Frontal cortex (tissue), 3 donors: ENCODE measurements at regions not wholly inside any gene's neighbourhood (a gene's known extent, or its start where the extent isn't known, plus 50 kb on each side); places are given as distances from the start of the nearest gene placed in this dataset.

ENCODE experiments used
- DNase-seq, 2 donors: peaks; one replicate each; pipeline ENCODE4 v3.0.0; 2012; ENCODE audit warnings: low spot score in 2 of 2
- FAIRE-seq: peaks from 2 replicates; lab custom pipeline; 2012; peaks lifted over from hg19 to GRCh38; lab: Jason Lieb, UNC
- donor health status: control.
- donor health status: control.
- donor health status: control.

GRCh38 chr9:17846948-17847655 lies 268.2 kb downstream of the SH3GL2 start:
- FAIRE-seq (no peak), DNase-seq (no peak)

DNA sequence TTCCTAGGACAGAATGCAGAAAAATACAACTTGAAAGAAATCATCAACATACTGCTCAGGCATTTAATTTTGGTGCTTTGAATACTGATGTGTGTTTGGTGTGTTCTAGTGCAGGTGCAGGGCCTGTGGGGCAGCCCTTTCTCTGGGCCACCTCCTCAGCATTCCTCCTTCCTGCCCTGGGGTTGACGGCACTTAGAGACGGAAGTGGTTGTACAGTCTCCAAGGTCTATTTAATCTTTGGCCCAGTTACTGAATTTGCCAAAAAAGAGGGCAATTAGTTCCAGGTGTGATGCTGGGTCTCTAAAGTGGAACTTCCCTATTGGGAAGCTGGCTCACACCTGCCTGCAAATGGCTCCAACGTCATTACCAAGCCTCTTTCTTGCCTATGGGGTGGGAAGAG lies 269.0 kb downstream of the SH3GL2 start:
- DNase-seq = no peak

GRCh38 chr9:17852108-17852507 lies 273.2 kb downstream of the SH3GL2 start:
- no peak for FAIRE-seq
- DNase-seq = no peak

More for the DNA sequence above, 269.0 kb downstream of the SH3GL2 start:
- no peak for FAIRE-seq

DNA sequence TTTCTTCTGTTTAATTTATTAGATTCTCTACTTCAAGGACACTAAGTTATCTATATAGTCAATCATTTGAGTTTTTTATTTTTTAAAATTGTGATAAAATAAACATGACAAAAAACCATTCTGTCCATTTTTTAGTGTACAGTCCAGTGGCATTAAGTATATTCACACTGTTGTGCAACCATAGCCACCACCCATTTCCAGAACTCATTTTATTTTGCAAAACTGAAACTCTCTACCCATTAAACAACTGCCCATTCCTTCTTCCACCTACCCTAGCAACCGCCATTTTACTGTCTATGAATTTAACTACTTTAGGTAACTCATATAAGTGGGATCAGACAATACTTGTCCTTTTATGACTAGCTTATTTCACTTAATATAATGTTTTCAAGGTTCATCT lies 275.6 kb downstream of the SH3GL2 start:
- DNase-seq (no peak), FAIRE-seq (no peak)

DNA sequence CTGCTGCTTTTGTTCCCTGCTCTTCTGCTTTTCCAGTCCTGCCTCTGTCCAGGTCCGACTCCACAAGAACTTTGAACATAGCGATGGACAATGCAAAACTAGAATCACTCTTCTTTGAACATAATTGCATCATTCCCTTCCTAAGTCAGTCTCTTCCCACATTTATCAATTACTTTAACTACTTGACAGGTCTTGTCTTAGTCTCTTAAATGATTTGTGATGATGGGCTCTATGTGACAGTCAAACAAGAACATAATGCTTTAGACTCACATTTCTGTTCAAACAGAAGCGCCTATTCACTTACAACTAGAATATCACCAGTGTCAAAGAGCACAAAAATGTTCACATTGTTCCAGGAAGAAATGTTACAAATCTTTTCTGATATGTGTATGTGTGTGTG lies 278.1 kb downstream of the SH3GL2 start:
- FAIRE-seq (no peak), DNase-seq (no peak)

DNA sequence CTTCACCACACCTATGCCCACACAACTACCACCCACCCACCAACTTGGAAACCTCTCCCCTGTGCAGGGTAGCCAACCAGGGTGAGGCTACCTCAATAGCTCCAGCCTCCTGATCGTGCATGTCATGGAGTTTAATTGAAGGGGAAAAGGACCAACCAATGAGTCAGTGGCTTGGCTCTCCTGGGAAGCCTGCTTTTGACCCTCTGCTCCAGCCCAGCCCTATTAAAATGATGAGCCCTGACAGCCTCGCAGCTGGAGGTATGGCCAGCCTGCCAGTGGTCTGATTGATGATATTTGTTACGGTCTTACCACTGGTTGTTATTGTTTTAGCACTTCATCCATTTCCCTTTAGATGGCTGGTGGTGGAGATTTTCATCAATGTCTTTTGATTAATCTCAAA lies 280.4 kb downstream of the SH3GL2 start:
- FAIRE-seq = no peak
- DNase-seq = no peak

DNA sequence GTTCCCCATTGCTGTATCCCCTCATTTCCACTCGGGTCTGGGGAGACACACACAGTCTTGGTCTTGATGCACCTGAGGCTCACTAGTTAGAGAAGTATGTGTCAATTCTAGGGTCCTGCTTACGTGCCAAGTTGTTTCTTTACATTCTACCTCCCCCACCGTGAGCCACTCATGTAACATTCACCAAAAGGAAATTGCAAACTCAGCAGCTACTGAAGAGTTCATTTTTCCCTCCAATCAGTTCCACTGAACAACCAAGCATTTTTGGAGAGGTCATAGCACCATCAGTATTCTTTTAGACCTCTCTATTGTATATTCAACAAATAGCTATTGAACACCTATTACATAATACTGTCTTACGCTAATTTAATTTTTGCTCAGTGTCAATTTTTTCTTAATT lies 281.1 kb downstream of the SH3GL2 start:
- FAIRE-seq = no peak

GRCh38 chr9:17862101-17862500 lies 283.2 kb downstream of the SH3GL2 start:
- no peak for DNase-seq
- FAIRE-seq = no peak

More for the DNA sequence above, 281.1 kb downstream of the SH3GL2 start:
- DNase-seq = no peak

- DNase-seq (no peak), FAIRE-seq (no peak)
Observed at GRCh38 chr9:17862629-17863028, 283.8 kb downstream of the SH3GL2 start.

DNA sequence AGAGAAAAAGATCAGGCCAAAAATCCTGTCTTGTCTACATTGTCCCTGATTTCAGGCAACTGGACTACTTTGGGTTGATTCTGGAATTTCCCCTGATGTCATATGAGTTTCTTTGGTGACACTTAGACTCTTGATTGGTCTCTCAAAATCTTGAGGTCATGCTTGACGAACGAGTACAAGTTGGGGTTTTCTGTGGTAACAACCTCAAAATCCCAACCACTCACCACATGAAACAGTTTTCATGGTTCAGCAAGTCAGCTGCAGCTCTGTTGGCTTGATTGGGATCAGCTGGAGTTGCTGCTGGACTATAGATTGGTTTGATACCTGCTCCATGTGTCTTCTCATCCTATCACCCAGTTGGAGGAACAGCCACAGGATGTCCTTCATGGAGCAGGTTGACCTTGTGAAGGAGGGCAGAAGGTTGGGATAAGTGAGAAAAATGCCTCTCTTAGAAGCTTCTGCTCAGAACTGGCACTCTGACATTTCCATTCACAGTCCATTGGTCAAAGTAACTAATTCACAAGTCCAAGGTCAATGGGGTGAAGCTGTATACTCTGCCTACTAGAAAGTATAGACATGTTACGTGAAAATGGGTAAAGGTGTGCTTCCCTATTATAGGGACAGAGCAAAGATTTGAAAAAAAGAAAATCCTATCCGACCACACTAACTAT lies 284.5 kb downstream of the SH3GL2 start:
- no peak for FAIRE-seq
- no peak for DNase-seq

GRCh38 chr9:17863924-17864323 lies 285.1 kb downstream of the SH3GL2 start:
- FAIRE-seq (no peak), DNase-seq (no peak)

DNA sequence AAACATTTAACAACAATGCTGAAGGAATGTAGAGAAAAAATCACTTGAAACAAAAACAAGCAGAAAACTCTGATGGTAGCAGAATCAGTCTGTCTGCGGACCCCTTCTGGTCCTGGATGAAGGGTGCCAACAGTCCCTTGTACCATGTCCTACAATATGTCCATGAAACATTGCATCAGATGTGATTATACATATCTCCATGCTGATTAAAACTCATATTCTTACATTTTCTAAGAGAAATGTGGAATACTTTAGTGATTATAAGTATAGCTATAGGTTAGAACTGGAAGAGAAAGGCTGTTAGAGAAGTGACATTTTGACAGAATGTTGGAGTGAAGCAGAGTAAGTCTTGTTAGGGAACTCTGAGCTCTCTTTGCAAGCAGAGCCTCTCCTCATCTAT lies 286.1 kb downstream of the SH3GL2 start:
- DNase-seq = no peak
- FAIRE-seq = no peak

GRCh38 chr9:17865881-17866280 lies 287.0 kb downstream of the SH3GL2 start:
- no peak for DNase-seq
- no peak for FAIRE-seq

GRCh38 chr9:17870722-17871121 lies 291.9 kb downstream of the SH3GL2 start:
- DNase-seq (no peak), FAIRE-seq (no peak)

DNA sequence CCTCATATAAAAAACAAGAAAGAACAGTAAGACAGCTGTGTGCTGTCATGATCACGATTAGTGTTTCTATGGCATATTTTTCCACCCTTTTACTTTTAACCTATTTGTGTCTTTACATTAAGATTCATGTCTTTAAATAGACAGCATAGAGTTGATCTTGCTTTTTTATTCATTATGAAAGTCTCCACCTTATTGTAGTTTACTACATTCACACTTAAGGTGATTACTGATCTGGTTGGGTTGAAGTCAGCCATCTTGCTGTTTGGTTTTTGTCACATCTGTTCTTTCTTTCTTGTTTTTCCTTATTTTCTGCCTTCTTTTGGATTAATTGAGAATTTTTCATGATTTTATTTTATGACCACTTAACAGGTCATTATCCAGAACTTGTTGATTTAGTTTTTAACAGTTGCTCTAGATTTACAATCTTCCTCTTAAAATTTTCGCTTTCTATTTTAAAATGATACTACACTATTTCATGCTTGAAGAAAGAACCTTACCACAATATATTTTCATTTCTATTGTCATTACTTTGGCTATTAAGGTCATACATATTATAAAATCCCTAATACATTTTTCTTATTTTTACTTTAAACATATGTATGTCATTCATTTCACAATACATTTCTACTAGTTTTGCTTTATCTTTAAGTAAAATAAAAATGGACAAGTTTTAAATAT lies 292.5 kb downstream of the SH3GL2 start:
- FAIRE-seq (peak; percentile 37), DNase-seq (no peak)

DNA sequence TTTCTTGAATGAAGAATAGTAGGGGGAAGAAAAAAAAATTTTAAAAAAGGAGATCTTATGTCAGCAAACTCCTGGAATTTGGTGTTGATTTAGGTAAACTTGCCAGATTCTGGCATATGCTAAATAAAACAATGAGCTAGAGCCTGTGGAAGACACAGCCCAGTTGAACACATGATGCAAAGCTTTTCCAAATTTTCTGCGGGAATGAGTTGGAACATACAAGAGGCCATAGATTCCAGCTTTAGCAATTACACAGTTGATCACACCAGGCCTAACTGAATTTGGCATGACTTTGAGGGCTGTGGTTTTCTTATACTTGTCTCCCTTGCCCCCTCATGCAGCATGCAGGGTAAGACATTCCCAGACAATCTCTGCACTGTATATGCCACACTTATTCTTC lies 297.0 kb downstream of the SH3GL2 start:
- no peak for FAIRE-seq
- no peak for DNase-seq

DNA sequence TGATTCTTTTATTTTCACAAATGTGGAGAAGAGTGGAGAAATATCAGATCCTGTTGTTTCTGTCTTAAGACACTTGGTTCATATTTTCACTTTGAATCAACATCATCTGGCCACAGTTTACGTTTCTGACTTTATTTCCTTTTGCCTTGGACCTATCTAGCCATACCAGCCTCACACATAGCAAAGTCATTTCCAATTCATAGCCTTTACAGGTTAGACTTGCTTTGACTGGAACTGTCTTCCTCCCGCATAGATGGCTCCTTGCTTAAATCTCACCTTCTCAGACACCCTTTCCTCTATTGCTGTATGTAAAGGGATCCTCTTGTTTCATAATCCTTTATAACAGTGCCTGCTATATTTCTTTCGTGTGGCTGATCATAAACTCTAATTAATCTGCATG lies 297.8 kb downstream of the SH3GL2 start:
- FAIRE-seq (no peak), DNase-seq (no peak)

DNA sequence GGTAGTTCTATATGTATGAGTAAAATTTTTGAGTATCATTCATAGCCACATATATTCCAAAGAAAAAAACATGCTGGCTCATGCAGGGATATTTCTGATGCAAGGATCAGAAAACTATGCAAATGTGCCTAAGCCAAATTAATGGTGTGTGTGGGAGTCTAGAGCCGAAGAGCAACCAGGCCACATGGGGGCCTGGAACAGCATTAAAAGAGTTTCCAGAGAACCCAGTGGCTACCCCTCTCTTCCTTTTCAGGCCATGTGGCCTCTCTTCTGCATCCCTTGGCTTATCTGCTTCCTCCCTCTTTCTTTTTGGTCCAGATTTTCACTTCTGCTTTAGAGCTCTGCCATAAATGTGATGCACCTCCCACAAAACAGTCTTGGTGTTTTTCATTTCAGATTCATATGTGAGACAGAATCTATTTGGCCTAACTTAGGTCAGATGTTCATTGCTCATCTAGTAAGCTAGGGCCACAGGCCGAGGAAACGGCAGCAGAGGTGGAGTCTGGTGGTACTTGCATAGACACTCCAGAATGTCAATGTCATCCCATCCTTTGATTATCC lies 300.0 kb downstream of the SH3GL2 start:
- DNase-seq (no peak), FAIRE-seq (no peak)

GRCh38 chr9:17881371-17881770 lies 302.5 kb downstream of the SH3GL2 start:
- no peak for FAIRE-seq
- DNase-seq = no peak

DNA sequence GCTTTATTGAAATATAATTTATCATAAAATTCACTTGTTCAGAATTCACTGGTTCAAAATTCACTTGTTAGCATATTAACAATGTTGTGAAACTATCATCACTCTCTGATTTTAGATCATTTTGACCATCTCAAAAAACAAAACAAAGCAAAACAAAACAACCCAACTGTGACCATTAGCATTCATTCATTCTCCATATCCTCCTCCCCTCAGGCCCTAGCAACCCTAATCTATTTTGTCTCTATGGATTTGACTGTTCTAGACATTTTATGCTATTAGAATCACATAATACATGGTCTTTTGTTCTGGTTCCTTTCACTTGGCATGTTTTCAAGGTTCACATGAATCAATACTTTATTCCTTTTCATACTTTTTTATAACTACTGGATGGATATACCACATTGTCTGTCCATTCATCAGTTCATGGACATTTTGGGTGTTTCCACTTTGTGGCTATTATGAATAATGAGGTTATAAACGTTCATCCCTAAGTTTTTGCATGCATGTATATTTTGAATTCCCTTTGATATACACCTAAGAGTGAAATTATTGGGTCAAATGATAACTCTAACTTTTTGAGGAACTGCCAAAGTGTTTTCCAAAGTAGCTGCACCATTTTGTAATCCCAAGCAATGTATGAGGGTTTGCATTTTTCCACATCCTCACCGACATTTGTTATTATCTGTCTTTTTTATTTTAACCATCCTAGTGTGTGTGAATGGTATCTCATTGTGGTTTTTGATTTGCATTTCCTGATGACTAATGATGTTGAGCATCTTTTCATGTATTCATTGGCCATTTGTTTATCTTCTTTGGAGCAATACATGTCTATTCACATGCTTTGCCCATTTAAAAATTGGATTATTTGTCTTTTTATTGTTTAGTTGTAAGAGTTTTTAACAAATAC lies 304.1 kb downstream of the SH3GL2 start:
- DNase-seq (no peak), FAIRE-seq (no peak)
